Activated CD4-positive, alpha-beta memory T cell treated with anti-CD3 and anti-CD28 coated beads, Interleukin-2, amount 10 ng/mL, durations not matched to agents 7 days and 5 days (primary cell): ENCODE measurements at regions not wholly inside any gene's neighbourhood (a gene's known extent, or its start where the extent isn't known, plus 50 kb on each side); places are given as distances from the start of the nearest gene placed in this dataset.
A peak's percentile ranks its signal among the peaks of the same experiment; 100 is the strongest.

Experiments used
- CTCF ChIA-PET: fragments of 350-600 bp; sonication (Branson Sonifier 250); formaldehyde crosslinking; loops from one replicate; lab custom pipeline; 2021; ENCODE audit warnings: antibody characterized with exemption, inconsistent platforms; lab: Charles Lee
- POLR2A ChIA-PET: fragments of 350-600 bp; sonication (Branson Sonifier 250); formaldehyde crosslinking; loops from one replicate; lab custom pipeline; 2021; ENCODE audit warnings: antibody characterized with exemption; lab: Charles Lee
- DNase-seq: peaks from one replicate; pipeline ENCODE4 v3.0.0-alpha.2; 2020
- H3K27ac Mint-ChIP-seq: one replicate; pipeline ENCODE4 v1.8.0; 2021; ENCODE audit warnings: mild to moderate bottlenecking, mixed read lengths
- H3K27me3 Mint-ChIP-seq: one replicate; pipeline ENCODE4 v1.8.0; 2021; ENCODE audit warnings: mixed read lengths
- H3K36me3 Mint-ChIP-seq: one replicate; pipeline ENCODE4 v1.8.0; 2021; ENCODE audit warnings: low read depth, mixed read lengths
- H3K4me1 Mint-ChIP-seq: one replicate; pipeline ENCODE4 v1.8.0; 2021; ENCODE audit warnings: mixed read lengths
- H3K4me3 Mint-ChIP-seq: one replicate; pipeline ENCODE4 v1.8.0; 2021; ENCODE audit warnings: mild to moderate bottlenecking, mixed read lengths
- H3K9me3 Mint-ChIP-seq: one replicate; pipeline ENCODE4 v1.8.0; 2021; ENCODE audit warnings: mixed read lengths

DNA sequence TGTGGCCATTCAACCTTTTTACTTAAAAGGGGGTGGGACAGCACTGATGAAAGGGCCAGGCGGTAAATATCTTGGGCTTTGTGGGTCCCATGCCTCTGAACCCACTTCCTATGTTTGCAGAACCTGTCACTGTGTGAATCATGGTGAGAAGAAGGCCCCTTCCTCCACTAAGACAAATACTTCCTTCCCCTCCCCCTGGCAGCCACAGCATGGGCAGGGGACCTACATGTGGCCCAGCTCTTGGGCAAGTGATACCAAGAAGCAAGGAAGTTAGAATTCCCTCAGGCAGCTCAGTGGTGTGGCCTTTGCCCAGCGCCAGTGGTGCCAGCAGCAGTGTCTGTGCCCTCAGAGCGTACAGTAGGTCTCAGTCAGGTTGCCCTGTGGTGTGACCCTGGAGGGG is 168.6 kb downstream of the TRIM33 start:
- POLR2A ChIA-PET = interaction anchor here (0.8 to 4.4 kb wide), 8 partner anchors 8 to 413 kb away, joined by 3 to 31 read pairs (median 7); partner anchors contain the start of genes HIPK1 and TRIM33
- DNase-seq = peak; percentile 73
- Mint-ChIP-seq H3K27me3 (no peaks in the 10 kb centered on the region), H3K4me1 (peaks cover 83% of the 10 kb centered on the region), H3K27ac (peak overlapping the region; percentile 99), H3K9me3 (peaks cover 10% of the 10 kb centered on the region), H3K4me3 (no peak overlapping the region), H3K36me3 (peaks cover 14% of the 10 kb centered on the region)
- CTCF ChIA-PET = interaction anchor here (0.8 to 2.8 kb wide), 4 partner anchors 13 to 412 kb away, joined by 3 to 13 read pairs (median 11); partner anchors contain the start of gene OLFML3

DNA sequence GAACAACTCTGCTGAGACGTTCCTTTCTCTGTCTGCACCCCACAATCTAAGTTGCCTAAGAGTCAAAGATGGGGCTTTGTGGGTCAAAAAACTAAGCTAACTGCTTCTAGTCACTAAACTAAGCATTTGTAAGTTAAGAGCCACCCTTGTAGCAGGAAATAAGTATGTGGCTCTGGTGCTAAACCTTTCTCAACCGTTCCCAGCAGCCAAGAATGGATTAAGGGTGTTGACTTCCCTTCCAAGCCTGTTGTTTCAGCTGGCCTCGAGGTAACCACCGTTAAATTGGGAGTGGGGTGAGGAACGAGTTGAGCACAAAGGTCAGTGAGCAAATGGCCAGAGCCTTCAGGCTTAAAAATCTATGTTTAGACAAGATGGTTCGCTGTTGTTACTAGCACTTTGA is 169.1 kb downstream of the TRIM33 start:
- H3K4me3 Mint-ChIP-seq = no peak overlapping the region
- ChIA-PET POLR2A (interaction anchor here (0.7 to 4.4 kb wide), 10 partner anchors 7 to 583 kb away, joined by 3 to 31 read pairs (median 6); partner anchors contain the start of genes HIPK1 and TRIM33), CTCF (interaction anchor here (0.6 to 2.8 kb wide), 6 partner anchors 13 to 473 kb away, joined by 3 to 13 read pairs (median 6); partner anchors contain the start of gene OLFML3)
- no peaks in the 10 kb centered on the region for H3K27me3 Mint-ChIP-seq
- H3K27ac Mint-ChIP-seq = peak overlapping the region; percentile 99
- no peak for DNase-seq
- peaks cover 16% of the 10 kb centered on the region for H3K36me3 Mint-ChIP-seq
- peaks cover 10% of the 10 kb centered on the region for H3K9me3 Mint-ChIP-seq
- peaks cover 78% of the 10 kb centered on the region for H3K4me1 Mint-ChIP-seq

DNA sequence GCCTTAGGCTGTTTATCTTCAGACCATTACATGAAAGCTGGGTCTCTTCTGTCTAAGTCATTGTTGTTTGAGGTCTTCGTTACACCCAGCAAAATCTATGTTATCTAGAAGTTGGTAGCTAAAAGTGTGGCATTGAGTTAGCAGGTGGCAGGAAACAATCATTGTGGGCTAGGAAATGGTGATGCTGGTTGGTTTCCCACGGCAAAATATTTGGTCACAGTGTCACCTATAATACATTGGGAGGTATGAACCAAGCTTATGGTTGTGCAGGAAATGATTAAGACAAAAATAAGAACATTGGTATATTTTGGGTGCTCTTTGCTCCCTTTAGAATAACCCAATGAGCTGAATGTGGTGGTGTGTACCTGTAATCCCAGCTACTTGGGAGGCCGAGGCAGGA is 169.7 kb downstream of the TRIM33 start:
- peak overlapping the region; percentile 51 for H3K4me3 Mint-ChIP-seq
- peaks cover 16% of the 10 kb centered on the region for H3K36me3 Mint-ChIP-seq
- ChIA-PET POLR2A (interaction anchor here (0.7 to 4.4 kb wide), 10 partner anchors 7 to 583 kb away, joined by 3 to 31 read pairs (median 6); partner anchors contain the start of genes HIPK1 and TRIM33), CTCF (interaction anchor here (0.6 to 2.8 kb wide), 6 partner anchors 12 to 473 kb away, joined by 3 to 13 read pairs (median 6); partner anchors contain the start of gene OLFML3)
- peaks cover 72% of the 10 kb centered on the region for H3K4me1 Mint-ChIP-seq
- no peaks in the 10 kb centered on the region for H3K27me3 Mint-ChIP-seq
- H3K27ac Mint-ChIP-seq = peak overlapping the region; percentile 99
- DNase-seq = peak; percentile 83
- H3K9me3 Mint-ChIP-seq = peaks cover 10% of the 10 kb centered on the region

DNA sequence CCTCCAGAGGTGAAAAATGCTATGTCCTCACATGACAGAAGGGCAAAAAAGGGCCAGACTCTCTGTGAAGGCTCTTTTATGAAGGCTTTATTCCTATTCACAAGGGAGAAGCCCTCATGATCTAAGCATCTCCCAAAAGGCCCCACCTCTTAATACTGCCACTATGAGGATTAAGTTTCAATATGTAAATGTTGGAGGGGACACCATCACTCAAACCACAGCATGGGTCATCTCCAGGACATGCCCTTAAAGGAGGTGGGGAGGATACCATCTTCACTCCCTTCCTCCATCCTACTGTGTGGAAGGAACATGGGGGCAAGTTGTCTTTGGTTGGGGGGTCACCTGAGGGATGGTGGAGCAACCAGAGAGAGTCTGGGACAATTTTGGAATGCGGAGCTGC is 170.1 kb downstream of the TRIM33 start:
- DNase-seq = no peak
- Mint-ChIP-seq H3K4me1 (peaks cover 68% of the 10 kb centered on the region), H3K27ac (peak overlapping the region; percentile 99), H3K4me3 (peak overlapping the region; percentile 51), H3K36me3 (peaks cover 16% of the 10 kb centered on the region), H3K27me3 (no peaks in the 10 kb centered on the region), H3K9me3 (peaks cover 10% of the 10 kb centered on the region)
- ChIA-PET POLR2A (interaction anchor here (1.0 to 4.4 kb wide), 7 partner anchors 8 to 583 kb away, joined by 3 to 31 read pairs (median 9); partner anchors contain the start of genes HIPK1 and TRIM33), CTCF (interaction anchor here (1.0 to 2.8 kb wide), 3 partner anchors 12 to 473 kb away, joined by 3 to 13 read pairs (median 12); no protein-coding TSS in a partner anchor)

DNA sequence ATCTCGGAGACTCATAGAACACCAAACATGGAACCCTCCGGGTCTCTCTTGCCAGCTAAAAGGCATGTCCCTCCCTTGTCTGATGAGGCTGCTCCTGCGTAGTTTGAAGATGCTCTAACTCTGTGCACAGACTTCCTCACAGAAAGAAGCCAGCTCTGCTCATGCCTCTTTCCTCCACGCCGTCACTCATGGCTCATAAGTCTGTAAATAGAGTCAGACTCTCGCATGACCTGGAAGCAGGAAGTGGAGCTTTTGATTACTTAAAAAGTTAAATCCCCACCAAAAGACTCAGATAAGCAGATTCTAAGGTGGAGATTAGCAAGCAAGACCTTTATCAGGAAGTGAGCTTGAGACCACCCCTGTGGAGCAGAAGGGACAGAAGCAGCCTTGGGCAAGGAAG is 171.6 kb downstream of the TRIM33 start:
- peaks cover 68% of the 10 kb centered on the region for H3K4me1 Mint-ChIP-seq
- no peak overlapping the region for H3K4me3 Mint-ChIP-seq
- peaks cover 10% of the 10 kb centered on the region for H3K9me3 Mint-ChIP-seq
- H3K27me3 Mint-ChIP-seq = no peaks in the 10 kb centered on the region
- CTCF ChIA-PET = interaction anchor here (0.9 kb wide), 1 partner anchor 57 kb away, joined by 5 read pairs; no protein-coding TSS in a partner anchor
- H3K27ac Mint-ChIP-seq = peak overlapping the region; percentile 99
- H3K36me3 Mint-ChIP-seq = peaks cover 16% of the 10 kb centered on the region
- POLR2A ChIA-PET = interaction anchor here (1.5 to 4.4 kb wide), 3 partner anchors 9 to 172 kb away, joined by 3 to 31 read pairs (median 5); partner anchors contain the start of gene TRIM33
- no peak for DNase-seq

DNA sequence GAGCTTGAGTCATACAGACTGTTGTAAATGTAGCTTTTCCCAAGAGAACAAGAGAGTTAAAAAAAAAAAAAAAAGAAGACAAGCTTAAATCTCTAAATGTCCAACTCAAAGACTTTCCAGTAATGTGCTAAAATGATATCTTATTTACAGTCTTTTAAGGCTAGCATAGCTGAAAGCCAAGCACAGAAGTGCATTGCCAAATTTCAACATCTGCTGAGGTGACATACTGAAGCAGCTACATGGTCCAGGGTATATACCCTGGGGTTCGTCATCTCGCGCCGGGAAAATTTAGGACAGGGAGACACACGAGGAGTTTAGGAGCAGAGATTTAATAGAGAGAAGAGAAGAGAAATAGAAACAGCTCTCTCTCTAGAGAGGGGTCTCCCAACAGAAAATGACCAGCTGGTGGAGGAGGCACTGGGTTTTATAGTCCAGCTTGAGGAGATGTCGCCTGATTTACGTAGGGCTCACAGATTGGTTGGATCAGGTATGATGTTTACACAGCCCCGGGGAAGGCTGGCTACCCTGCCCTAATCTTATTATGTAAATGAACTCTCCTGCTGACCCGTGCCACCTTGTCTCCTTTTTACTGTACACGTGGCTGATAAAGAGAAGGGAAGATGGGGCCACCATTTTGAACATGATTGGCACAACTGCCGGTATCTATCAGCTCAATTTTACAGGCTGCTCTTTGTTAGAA is 172.7 kb downstream of the TRIM33 start:
- H3K9me3 Mint-ChIP-seq = peaks cover 10% of the 10 kb centered on the region
- peaks cover 16% of the 10 kb centered on the region for H3K36me3 Mint-ChIP-seq
- POLR2A ChIA-PET = interaction anchor here (1.1 kb wide), 1 partner anchor 172 kb away, joined by 3 read pairs; no protein-coding TSS in a partner anchor
- no peak overlapping the region for H3K4me3 Mint-ChIP-seq
- CTCF ChIA-PET = interaction anchor here (1.3 kb wide), 1 partner anchor 9 kb away, joined by 5 read pairs; no protein-coding TSS in a partner anchor
- H3K27ac Mint-ChIP-seq = no peak overlapping the region
- H3K4me1 Mint-ChIP-seq = peaks cover 72% of the 10 kb centered on the region
- DNase-seq = no peak
- H3K27me3 Mint-ChIP-seq = no peaks in the 10 kb centered on the region

DNA sequence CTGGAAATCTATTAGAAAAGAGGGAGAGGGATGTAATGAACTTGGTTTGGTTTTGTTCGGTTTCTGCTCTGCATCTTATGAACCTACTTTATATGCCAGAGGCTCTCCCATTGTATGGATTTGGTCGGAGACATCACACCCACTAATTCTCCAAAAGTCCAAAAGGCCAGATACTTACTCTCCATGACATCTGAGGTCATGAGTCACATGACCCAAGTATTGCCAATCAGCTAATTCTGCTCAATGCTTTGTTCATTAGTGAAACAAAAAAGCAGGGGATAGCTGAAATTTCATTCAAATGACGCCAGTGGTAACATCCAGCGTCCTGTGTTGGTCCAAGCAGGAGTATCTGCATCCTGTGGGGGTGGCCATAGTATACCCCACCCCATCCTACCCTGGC is 173.6 kb downstream of the TRIM33 start:
- peaks cover 16% of the 10 kb centered on the region for H3K36me3 Mint-ChIP-seq
- ChIA-PET CTCF (interaction anchor here (1.3 kb wide), 1 partner anchor 10 kb away, joined by 5 read pairs; no protein-coding TSS in a partner anchor), POLR2A (interaction anchor here (1.1 kb wide), 1 partner anchor 173 kb away, joined by 3 read pairs; no protein-coding TSS in a partner anchor)
- H3K27me3 Mint-ChIP-seq = no peaks in the 10 kb centered on the region
- H3K4me3 Mint-ChIP-seq = no peak overlapping the region
- no peak for DNase-seq
- peaks cover 73% of the 10 kb centered on the region for H3K4me1 Mint-ChIP-seq
- peaks cover 10% of the 10 kb centered on the region for H3K9me3 Mint-ChIP-seq
- H3K27ac Mint-ChIP-seq = no peak overlapping the region

DNA sequence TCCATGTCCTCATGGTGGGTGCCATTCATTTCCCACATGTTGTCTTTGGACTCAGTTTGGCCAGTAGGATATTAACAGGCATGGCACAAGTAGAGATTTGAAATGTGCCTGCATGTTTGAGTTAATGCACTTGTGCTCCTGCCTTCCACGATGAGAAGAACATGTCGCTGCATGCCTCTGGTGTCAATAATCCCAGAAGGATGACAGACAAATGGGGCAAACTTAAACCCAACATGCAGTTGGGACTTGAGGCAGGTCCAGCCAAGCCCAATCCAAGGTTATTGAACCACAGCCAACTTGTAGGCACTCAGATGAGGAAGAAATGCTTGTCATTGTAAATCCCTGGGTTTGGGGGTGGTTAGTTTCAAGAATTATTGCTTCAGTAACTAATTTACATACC is 174.6 kb downstream of the TRIM33 start:
- Mint-ChIP-seq H3K27me3 (no peaks in the 10 kb centered on the region), H3K9me3 (peaks cover 7% of the 10 kb centered on the region), H3K27ac (no peak overlapping the region), H3K4me3 (no peak overlapping the region), H3K4me1 (peaks cover 71% of the 10 kb centered on the region), H3K36me3 (peaks cover 13% of the 10 kb centered on the region)
- POLR2A ChIA-PET = no interaction called here
- CTCF ChIA-PET = interaction anchor here (4.5 kb wide), 1 partner anchor 10 kb away, joined by 32 read pairs; no protein-coding TSS in a partner anchor
- DNase-seq = no peak

DNA sequence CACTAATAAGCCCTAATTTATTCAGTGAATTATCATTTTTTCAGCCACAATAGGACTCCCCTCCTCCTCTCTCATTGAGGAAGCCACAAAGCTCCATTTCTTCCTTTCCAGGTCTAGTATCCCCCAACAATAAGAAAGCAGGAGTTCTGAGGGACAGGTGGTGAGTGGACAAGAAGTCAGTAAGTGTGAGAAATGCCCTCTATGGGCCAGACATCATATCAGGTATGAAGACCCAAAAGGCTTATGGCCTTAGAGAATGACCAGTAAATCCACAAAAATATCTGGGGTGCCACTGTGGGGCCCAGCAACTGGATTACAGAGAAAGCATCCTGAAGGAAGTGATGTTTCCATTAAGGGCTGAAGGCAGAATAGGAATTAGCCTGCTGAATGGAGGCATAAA is 175.7 kb downstream of the TRIM33 start:
- no peaks in the 10 kb centered on the region for H3K27me3 Mint-ChIP-seq
- ChIA-PET CTCF (interaction anchor here (1.3 to 4.5 kb wide), 3 partner anchors 11 to 142 kb away, joined by 3 to 32 read pairs (median 3); no protein-coding TSS in a partner anchor), POLR2A (interaction anchor here (1.4 to 2.8 kb wide), 2 partner anchors 8 to 11 kb away, joined by 9 to 10 read pairs; no protein-coding TSS in a partner anchor)

DNA sequence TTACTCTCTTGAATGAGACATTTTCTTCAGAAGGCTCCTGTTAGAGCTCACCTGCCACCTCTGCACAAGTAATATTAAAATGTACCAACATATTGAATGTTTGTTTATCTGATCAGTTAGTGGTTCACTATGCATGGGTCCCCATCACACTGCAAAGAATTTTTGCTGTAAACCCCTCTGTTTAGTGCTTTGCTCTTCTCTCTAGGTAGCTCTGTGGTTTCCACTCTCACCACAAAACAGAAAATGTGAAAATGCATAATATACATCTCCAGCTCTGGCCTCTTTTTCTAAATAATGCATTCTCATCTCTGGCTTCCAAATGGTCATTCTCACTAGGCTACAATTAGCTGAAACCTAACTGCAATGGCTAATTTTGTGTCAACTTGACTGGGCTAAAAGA is 176.7 kb downstream of the TRIM33 start:
- peaks cover 69% of the 10 kb centered on the region for H3K4me1 Mint-ChIP-seq
- DNase-seq = no peak
- no peak overlapping the region for H3K4me3 Mint-ChIP-seq
- POLR2A ChIA-PET = interaction anchor here (0.9 to 2.8 kb wide), 4 partner anchors 8 to 246 kb away, joined by 3 to 10 read pairs (median 6); no protein-coding TSS in a partner anchor
- H3K9me3 Mint-ChIP-seq = no peaks in the 10 kb centered on the region
- CTCF ChIA-PET = interaction anchor here (1.2 to 4.5 kb wide), 4 partner anchors 12 to 143 kb away, joined by 3 to 32 read pairs (median 4); no protein-coding TSS in a partner anchor
- H3K27me3 Mint-ChIP-seq = no peaks in the 10 kb centered on the region
- H3K36me3 Mint-ChIP-seq = peaks cover 3% of the 10 kb centered on the region
- peak overlapping the region; percentile 81 for H3K27ac Mint-ChIP-seq

More for the DNA sequence above, 175.7 kb downstream of the TRIM33 start:
- peaks cover 7% of the 10 kb centered on the region for H3K36me3 Mint-ChIP-seq
- DNase-seq = no peak
- H3K9me3 Mint-ChIP-seq = peaks cover 2% of the 10 kb centered on the region
- peaks cover 70% of the 10 kb centered on the region for H3K4me1 Mint-ChIP-seq
- peak overlapping the region; percentile 81 for H3K27ac Mint-ChIP-seq
- H3K4me3 Mint-ChIP-seq = no peak overlapping the region

DNA sequence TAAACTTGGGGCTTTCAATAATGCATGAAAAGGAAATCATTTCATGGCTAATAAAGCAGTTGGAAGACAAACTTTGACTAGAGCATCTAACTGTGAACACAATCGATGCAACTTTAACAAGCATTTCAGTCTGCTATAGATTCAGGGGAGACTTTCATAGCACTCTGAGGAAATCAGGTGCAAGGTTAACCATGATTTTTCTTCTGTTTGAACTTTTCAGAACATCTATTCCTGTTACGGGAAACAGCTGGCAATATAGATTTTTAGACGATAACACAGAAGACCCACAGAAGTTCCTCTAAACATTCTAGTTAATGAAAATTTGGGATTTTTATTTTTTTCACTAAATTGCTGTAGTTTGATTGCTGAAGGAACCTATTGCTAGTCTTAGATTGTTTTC is 177.3 kb downstream of the TRIM33 start:
- H3K4me1 Mint-ChIP-seq = peaks cover 68% of the 10 kb centered on the region
- peaks cover 3% of the 10 kb centered on the region for H3K36me3 Mint-ChIP-seq
- H3K9me3 Mint-ChIP-seq = no peaks in the 10 kb centered on the region
- peaks cover 3% of the 10 kb centered on the region for H3K27me3 Mint-ChIP-seq
- no peak overlapping the region for H3K27ac Mint-ChIP-seq
- H3K4me3 Mint-ChIP-seq = no peak overlapping the region
- ChIA-PET CTCF (interaction anchor here (1.2 to 4.5 kb wide), 3 partner anchors 13 to 51 kb away, joined by 3 to 32 read pairs (median 4); no protein-coding TSS in a partner anchor), POLR2A (interaction anchor here (0.6 to 2.8 kb wide), 7 partner anchors 8 to 247 kb away, joined by 3 to 23 read pairs (median 4); partner anchors contain the start of gene TRIM33)
- no peak for DNase-seq

DNA sequence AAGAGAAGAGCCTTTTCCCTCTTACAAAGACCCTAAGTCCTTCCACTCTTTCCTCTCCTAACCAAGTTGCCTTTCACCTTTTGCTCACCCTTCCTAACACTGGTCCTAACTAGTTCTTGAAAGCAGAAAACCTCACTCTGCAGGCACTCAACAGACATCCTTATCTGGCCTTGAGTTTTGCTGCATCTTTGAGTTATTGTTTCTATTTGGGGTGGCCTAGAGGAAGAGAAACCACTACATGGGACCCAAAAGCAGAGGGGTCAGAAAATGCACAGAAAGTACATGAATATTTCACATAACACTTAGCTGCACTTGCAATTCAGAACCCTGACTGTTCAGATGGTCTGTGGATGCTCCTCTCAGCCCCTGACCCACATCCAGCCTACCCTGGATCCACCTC is 178.3 kb upstream of the SYT6 start:
- H3K4me3 Mint-ChIP-seq = no peak overlapping the region
- H3K4me1 Mint-ChIP-seq = peaks cover 63% of the 10 kb centered on the region

More for the DNA sequence above, 178.3 kb upstream of the SYT6 start:
- no peak for DNase-seq
- CTCF ChIA-PET = interaction anchor here (4.5 kb wide), 1 partner anchor 15 kb away, joined by 32 read pairs; no protein-coding TSS in a partner anchor
- no peak overlapping the region for H3K27ac Mint-ChIP-seq
- peaks cover 7% of the 10 kb centered on the region for H3K27me3 Mint-ChIP-seq
- no peaks in the 10 kb centered on the region for H3K9me3 Mint-ChIP-seq
- POLR2A ChIA-PET = interaction anchor here (2.5 kb wide), 1 partner anchor 10 kb away, joined by 23 read pairs; no protein-coding TSS in a partner anchor
- H3K36me3 Mint-ChIP-seq = no peaks in the 10 kb centered on the region
